ENCODE measurements at regions not wholly inside any gene's neighbourhood (a gene's known extent, or its start where the extent isn't known, plus 50 kb on each side); places are given as distances from the start of the nearest gene placed in this dataset.

DNA sequence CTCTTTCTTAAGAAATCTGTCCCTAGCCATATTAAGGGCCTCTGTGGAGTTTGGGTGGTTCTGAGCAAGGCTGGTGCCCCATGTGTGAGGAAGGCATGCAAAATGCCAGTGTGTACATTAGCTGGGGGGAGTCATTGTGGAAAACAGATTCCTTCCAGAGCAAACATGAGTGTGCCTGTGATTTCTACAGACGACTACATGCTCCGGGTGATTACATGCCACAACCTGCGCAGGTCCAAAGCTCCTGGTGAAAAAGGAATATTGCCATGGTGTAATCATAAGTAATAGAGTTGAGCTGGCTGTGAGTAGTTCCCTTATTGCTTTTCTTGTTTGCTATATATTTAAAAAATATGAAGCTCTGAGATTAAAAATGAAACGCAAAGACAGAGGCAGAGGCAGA lies 102.1 kb downstream of the ACER2 start:
- H3K4me3 Mint-ChIP-seq: no peak overlapping the region
- no peaks in the 10 kb centered on the region for H3K27me3 Mint-ChIP-seq (ENCODE audit: low read depth)
- POLR2A ChIA-PET: no interaction called here
- TF ChIP-seq SP1 (CRISPR knock-in tag; conservative IDR thresholded peaks at IDR 0.05): no peak
- TF ChIP-seq, protein P1, sequence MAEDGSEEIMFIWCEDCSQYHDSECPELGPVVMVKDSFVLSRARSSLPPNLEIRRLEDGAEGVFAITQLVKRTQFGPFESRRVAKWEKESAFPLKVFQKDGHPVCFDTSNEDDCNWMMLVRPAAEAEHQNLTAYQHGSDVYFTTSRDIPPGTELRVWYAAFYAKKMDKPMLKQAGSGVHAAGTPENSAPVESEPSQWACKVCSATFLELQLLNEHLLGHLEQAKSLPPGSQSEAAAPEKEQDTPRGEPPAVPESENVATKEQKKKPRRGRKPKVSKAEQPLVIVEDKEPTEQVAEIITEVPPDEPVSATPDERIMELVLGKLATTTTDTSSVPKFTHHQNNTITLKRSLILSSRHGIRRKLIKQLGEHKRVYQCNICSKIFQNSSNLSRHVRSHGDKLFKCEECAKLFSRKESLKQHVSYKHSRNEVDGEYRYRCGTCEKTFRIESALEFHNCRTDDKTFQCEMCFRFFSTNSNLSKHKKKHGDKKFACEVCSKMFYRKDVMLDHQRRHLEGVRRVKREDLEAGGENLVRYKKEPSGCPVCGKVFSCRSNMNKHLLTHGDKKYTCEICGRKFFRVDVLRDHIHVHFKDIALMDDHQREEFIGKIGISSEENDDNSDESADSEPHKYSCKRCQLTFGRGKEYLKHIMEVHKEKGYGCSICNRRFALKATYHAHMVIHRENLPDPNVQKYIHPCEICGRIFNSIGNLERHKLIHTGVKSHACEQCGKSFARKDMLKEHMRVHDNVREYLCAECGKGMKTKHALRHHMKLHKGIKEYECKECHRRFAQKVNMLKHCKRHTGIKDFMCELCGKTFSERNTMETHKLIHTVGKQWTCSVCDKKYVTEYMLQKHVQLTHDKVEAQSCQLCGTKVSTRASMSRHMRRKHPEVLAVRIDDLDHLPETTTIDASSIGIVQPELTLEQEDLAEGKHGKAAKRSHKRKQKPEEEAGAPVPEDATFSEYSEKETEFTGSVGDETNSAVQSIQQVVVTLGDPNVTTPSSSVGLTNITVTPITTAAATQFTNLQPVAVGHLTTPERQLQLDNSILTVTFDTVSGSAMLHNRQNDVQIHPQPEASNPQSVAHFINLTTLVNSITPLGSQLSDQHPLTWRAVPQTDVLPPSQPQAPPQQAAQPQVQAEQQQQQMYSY (CRISPR knock-in tag; IDR thresholded peaks at IDR 0.05): no peak
- TF ChIP-seq TCF7 (CRISPR knock-in tag; IDR thresholded peaks at IDR 0.05; ENCODE audit: low read depth): no peak
- TF ChIP-seq, protein P2, sequence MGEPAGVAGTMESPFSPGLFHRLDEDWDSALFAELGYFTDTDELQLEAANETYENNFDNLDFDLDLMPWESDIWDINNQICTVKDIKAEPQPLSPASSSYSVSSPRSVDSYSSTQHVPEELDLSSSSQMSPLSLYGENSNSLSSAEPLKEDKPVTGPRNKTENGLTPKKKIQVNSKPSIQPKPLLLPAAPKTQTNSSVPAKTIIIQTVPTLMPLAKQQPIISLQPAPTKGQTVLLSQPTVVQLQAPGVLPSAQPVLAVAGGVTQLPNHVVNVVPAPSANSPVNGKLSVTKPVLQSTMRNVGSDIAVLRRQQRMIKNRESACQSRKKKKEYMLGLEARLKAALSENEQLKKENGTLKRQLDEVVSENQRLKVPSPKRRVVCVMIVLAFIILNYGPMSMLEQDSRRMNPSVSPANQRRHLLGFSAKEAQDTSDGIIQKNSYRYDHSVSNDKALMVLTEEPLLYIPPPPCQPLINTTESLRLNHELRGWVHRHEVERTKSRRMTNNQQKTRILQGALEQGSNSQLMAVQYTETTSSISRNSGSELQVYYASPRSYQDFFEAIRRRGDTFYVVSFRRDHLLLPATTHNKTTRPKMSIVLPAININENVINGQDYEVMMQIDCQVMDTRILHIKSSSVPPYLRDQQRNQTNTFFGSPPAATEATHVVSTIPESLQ (CRISPR knock-in tag; IDR thresholded peaks at IDR 0.05): no peak
- TF ChIP-seq JAZF1 (CRISPR knock-in tag; IDR thresholded peaks at IDR 0.05): no peak
- no peak for TF ChIP-seq ZNF232 (CRISPR knock-in tag; IDR thresholded peaks at IDR 0.05)
- TF ChIP-seq ESRRA (CRISPR knock-in tag; IDR thresholded peaks at IDR 0.05; ENCODE audit: borderline replicate concordance): no peak
- no peak for TF ChIP-seq ZNF138 (CRISPR knock-in tag; conservative IDR thresholded peaks at IDR 0.05)
- no peak overlapping the region for H3K27ac Mint-ChIP-seq
- H3K36me3 Mint-ChIP-seq: peaks cover 2% of the 10 kb centered on the region; the same call in 1 of the 2 replicates
- CTCF ChIA-PET: interaction anchor here (0.6 to 2.2 kb wide), 3 partner anchors 11 to 411 kb away, joined by 3 to 12 read pairs (median 3); no protein-coding TSS in a partner anchor
- 0 out of 2 replicates have a peak, but pooled peaks cover 6% of the 10 kb centered on the region for H3K4me1 Mint-ChIP-seq
- no peaks in the 10 kb centered on the region for H3K9me3 Mint-ChIP-seq
- DNase-seq (ENCODE audit: low spot score) (no peak), ATAC-seq (no peak)

Measured in WTC11 (cell line).